K562 (cell line): ENCODE measurements at regions not wholly inside any gene's neighbourhood (a gene's known extent, or its start where the extent isn't known, plus 50 kb on each side); places are given as distances from the start of the nearest gene placed in this dataset.

ENCODE experiments used
- CEBPB ChIP-seq: fragments of 450-650 bp; IDR thresholded peaks from 2 replicates; pipeline ENCODE4 v1.6.1; 2016; ENCODE audit warnings: missing genetic modification characterization, missing compliant biosample characterization
- DMBX1 ChIP-seq: fragments of 250-450 bp; sonication (Bioruptor Pico); IDR thresholded peaks from 2 replicates; pipeline ENCODE4 v1.8.0; 2022; ENCODE audit warnings: inconsistent platforms, mild to moderate bottlenecking, moderate library complexity, borderline replicate concordance
- HBP1 ChIP-seq: fragments of 450-650 bp; formaldehyde crosslinking; IDR thresholded peaks from 2 replicates; pipeline ENCODE4 v1.4.0; 2022; ENCODE audit warnings: missing genetic modification characterization
- HNRNPK ChIP-seq: fragments of 200-400 bp; formaldehyde crosslinking; IDR thresholded peaks from one replicate; pipeline ENCODE4 v1.6.1; 2018; ENCODE audit warnings: mild to moderate bottlenecking, low read depth, low read length; ENCODE audit not compliant: poor library complexity, severe bottlenecking
- JUNB ChIP-seq: fragments of 450-650 bp; formaldehyde crosslinking; conservative IDR thresholded peaks from 2 replicates; pipeline ENCODE4 v1.4.0; 2020; ENCODE audit warnings: mild to moderate bottlenecking
- L3MBTL2 ChIP-seq: fragments of 450-650 bp; IDR thresholded peaks from 2 replicates; pipeline ENCODE4 v1.6.1; 2016; ENCODE audit warnings: mild to moderate bottlenecking, moderate library complexity
- SMARCC2 ChIP-seq: fragments of 450-650 bp; IDR thresholded peaks from 2 replicates; pipeline ENCODE4 v1.6.1; 2017; ENCODE audit warnings: antibody characterized with exemption, moderate library complexity, mild to moderate bottlenecking, low read depth
- USF2 ChIP-seq: sonication (generic); formaldehyde crosslinking; IDR thresholded peaks from 2 replicates; pipeline ENCODE4 v1.5.0; 2020; ENCODE audit warnings: missing genetic modification reagents
- YY1 ChIP-seq, 3 experiments: IDR thresholded peaks; 2 replicates each; pipeline ENCODE4 v1.6.1; 2011; ENCODE audit warnings: low read length in 2 of 3, mild to moderate bottlenecking in 2 of 3, moderate library complexity in 2 of 3, borderline replicate concordance in 1 of 3, control low read depth in 1 of 3, low read depth in 1 of 3; ENCODE audit not compliant: insufficient read depth in 3 of 3, insufficient replicate concordance in 2 of 3, control insufficient read depth in 1 of 3, insufficient read length in 1 of 3; ENCODE audit errors: extremely low read depth in 1 of 3
- ZNF274 ChIP-seq: IDR thresholded peaks from 2 replicates; pipeline ENCODE4 v1.6.1; 2011; ENCODE audit warnings: low read depth, mild to moderate bottlenecking, low read length, moderate library complexity, borderline replicate concordance
- ZNF780A ChIP-seq: fragments of 250-450 bp; sonication (Bioruptor Pico); IDR thresholded peaks from 2 replicates; pipeline ENCODE4 v1.5.0; 2021; ENCODE audit warnings: mild to moderate bottlenecking

DNA sequence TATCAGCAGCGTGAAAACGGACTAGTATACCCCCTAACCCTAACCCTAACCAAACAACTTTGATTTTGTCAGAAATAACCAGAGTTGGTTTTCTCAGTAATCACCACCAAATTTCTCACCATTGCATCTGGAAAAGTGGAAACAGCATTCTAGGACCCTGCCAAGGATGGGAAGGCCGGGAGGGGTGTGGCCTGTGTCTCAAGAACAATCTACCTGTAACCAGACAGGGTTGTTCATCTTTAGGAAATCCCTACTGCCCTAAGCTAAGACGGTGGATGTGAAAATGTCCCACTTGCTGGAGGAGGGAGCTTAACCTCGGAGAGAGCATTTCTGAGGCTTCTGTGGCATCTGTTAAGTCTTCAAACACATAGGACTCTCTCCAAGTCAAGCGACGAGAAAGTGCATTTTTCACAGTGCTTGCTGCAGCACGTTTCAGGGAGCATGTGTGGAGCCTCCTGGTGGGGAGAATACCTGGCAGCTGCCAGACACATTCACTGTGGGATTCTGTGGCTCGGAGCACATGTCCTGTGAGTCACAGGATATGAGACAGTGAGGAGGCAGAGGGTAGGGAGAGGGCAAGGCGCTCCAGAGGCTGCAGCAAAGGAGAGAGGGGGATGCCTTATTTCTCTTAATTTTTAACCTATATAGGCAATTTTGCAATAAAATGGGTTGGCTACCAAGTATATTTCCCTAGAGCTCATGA lies 207.5 kb downstream of the SPP2 start:
- TF ChIP-seq CEBPB (tag) = no peak
- no peak for TF ChIP-seq USF2
- no peak for TF ChIP-seq ZNF274
- no peak for TF ChIP-seq DMBX1 (CRISPR knock-in tag)
- TF ChIP-seq SMARCC2 = no peak
- TF ChIP-seq JUNB (CRISPR knock-in tag) = no peak
- no peak for TF ChIP-seq HBP1 (CRISPR knock-in tag)
- TF ChIP-seq ZNF780A = no peak
- TF ChIP-seq L3MBTL2 = no peak
- no peak for TF ChIP-seq YY1 (IDR thresholded peaks at IDR 0.05; ENCODE audit: borderline replicate concordance in 1 of 3, control insufficient read depth in 1 of 3, extremely low read depth in 1 of 3, insufficient read depth in 3 of 3, insufficient read length in 1 of 3, insufficient replicate concordance in 2 of 3, low read depth in 1 of 3, low read length in 2 of 3)
- no peak for TF ChIP-seq HNRNPK
